ENCODE measurements at regions not wholly inside any gene's neighbourhood (a gene's known extent, or its start where the extent isn't known, plus 50 kb on each side); places are given as distances from the start of the nearest gene placed in this dataset.

- Histone ChIP-seq H2AFZ (ENCODE audit: low read length) (no peak overlapping the region), H3K36me3 (ENCODE audit: insufficient read depth, low read length) (no peaks in the 10 kb centered on the region), H3K4me3 (ENCODE audit: low read length, poor library complexity, severe bottlenecking) (no peak overlapping the region), H3K9me3 (ENCODE audit: insufficient read depth, low read depth, low read length) (no peaks in the 10 kb centered on the region), H3K27me3 (ENCODE audit: insufficient read depth, low read length, poor library complexity, severe bottlenecking) (no peaks in the 10 kb centered on the region), H3F3A (ENCODE audit: low read depth) (no peaks in the 10 kb centered on the region), H3K4me2 (ENCODE audit: low read depth, low read length, poor library complexity, severe bottlenecking) (no peak overlapping the region), H4K20me1 (ENCODE audit: insufficient read depth, low read length, poor library complexity, severe bottlenecking) (no peaks in the 10 kb centered on the region), H3K79me2 (ENCODE audit: insufficient read depth, low read length) (no peaks in the 10 kb centered on the region), H3K4me1 (ENCODE audit: insufficient read depth, low read length, poor library complexity, severe bottlenecking) (no peaks in the 10 kb centered on the region), H3K9me2 (replicated peaks; ENCODE audit: low read depth, low read length) (no peaks in the 10 kb centered on the region), H3K9ac (ENCODE audit: low read depth, low read length, poor library complexity, severe bottlenecking) (no peak overlapping the region)
- TF ChIP-seq CTCF (conservative IDR thresholded peaks at IDR 0.05; ENCODE audit: low read length) (no peak), EZH2phosphoT487 (IDR thresholded peaks at IDR 0.05; ENCODE audit: borderline replicate concordance) (no peak)
Measured at GRCh38 chr2:5387406-5387805, 304.8 kb upstream of the SOX11 start.

GRCh38 chr2:5389740-5390139 lies 302.4 kb upstream of the SOX11 start:
- no peak overlapping the region for H3K4me3 ChIP-seq (ENCODE audit: low read length, poor library complexity, severe bottlenecking)
- no peaks in the 10 kb centered on the region for H3K36me3 ChIP-seq (ENCODE audit: insufficient read depth, low read length)
- H3K79me2 ChIP-seq (ENCODE audit: insufficient read depth, low read length) = no peaks in the 10 kb centered on the region
- no peaks in the 10 kb centered on the region for H3K27me3 ChIP-seq (ENCODE audit: insufficient read depth, low read length, poor library complexity, severe bottlenecking)
- TF ChIP-seq EZH2phosphoT487 (IDR thresholded peaks at IDR 0.05; ENCODE audit: borderline replicate concordance) (no peak), CTCF (conservative IDR thresholded peaks at IDR 0.05; ENCODE audit: low read length) (no peak)
- H3F3A ChIP-seq (ENCODE audit: low read depth) = no peaks in the 10 kb centered on the region
- H3K9ac ChIP-seq (ENCODE audit: low read depth, low read length, poor library complexity, severe bottlenecking) = no peak overlapping the region
- H3K4me1 ChIP-seq (ENCODE audit: insufficient read depth, low read length, poor library complexity, severe bottlenecking) = no peaks in the 10 kb centered on the region
- H3K9me2 ChIP-seq (replicated peaks; ENCODE audit: low read depth, low read length) = no peaks in the 10 kb centered on the region
- no peak overlapping the region for H3K4me2 ChIP-seq (ENCODE audit: low read depth, low read length, poor library complexity, severe bottlenecking)
- H4K20me1 ChIP-seq (ENCODE audit: insufficient read depth, low read length, poor library complexity, severe bottlenecking) = no peaks in the 10 kb centered on the region
- H3K9me3 ChIP-seq (ENCODE audit: insufficient read depth, low read depth, low read length) = no peaks in the 10 kb centered on the region
- H2AFZ ChIP-seq (ENCODE audit: low read length) = no peak overlapping the region

- Histone ChIP-seq H4K20me1 (ENCODE audit: insufficient read depth, low read length, poor library complexity, severe bottlenecking) (no peaks in the 10 kb centered on the region), H3K4me3 (ENCODE audit: low read length, poor library complexity, severe bottlenecking) (no peak overlapping the region), H2AFZ (ENCODE audit: low read length) (no peak overlapping the region), H3K4me2 (ENCODE audit: low read depth, low read length, poor library complexity, severe bottlenecking) (no peak overlapping the region), H3K36me3 (ENCODE audit: insufficient read depth, low read length) (no peaks in the 10 kb centered on the region), H3K9me2 (replicated peaks; ENCODE audit: low read depth, low read length) (no peaks in the 10 kb centered on the region), H3K9me3 (ENCODE audit: insufficient read depth, low read depth, low read length) (no peaks in the 10 kb centered on the region), H3F3A (ENCODE audit: low read depth) (no peaks in the 10 kb centered on the region), H3K9ac (ENCODE audit: low read depth, low read length, poor library complexity, severe bottlenecking) (no peak overlapping the region), H3K27me3 (ENCODE audit: insufficient read depth, low read length, poor library complexity, severe bottlenecking) (no peaks in the 10 kb centered on the region), H3K4me1 (ENCODE audit: insufficient read depth, low read length, poor library complexity, severe bottlenecking) (no peaks in the 10 kb centered on the region), H3K79me2 (ENCODE audit: insufficient read depth, low read length) (no peaks in the 10 kb centered on the region)
- no peak for TF ChIP-seq EZH2phosphoT487 (IDR thresholded peaks at IDR 0.05; ENCODE audit: borderline replicate concordance)
- TF ChIP-seq CTCF (conservative IDR thresholded peaks at IDR 0.05; ENCODE audit: low read length) = no peak
Measured at GRCh38 chr2:5391362-5391761, 300.8 kb upstream of the SOX11 start.
